GM12891 (cell line): ENCODE measurements at regions not wholly inside any gene's neighbourhood (a gene's known extent, or its start where the extent isn't known, plus 50 kb on each side); places are given as distances from the start of the nearest gene placed in this dataset.
"Not testable (repeated sequence)": the region's sequence is repeated elsewhere in the genome, so short reads cannot be mapped to it uniquely, and the experiment has no call there.

Source experiments
- POLR2A ChIP-seq: IDR thresholded peaks from 2 replicates; pipeline ENCODE4 v1.6.1; 2011; ENCODE audit warnings: low read depth, low read length, control low read depth
- POLR2AphosphoS5 ChIP-seq: IDR thresholded peaks from 2 replicates; pipeline ENCODE4 v1.6.1; 2011; ENCODE audit warnings: low read depth, low read length, control low read depth
- POU2F2 ChIP-seq: IDR thresholded peaks from 2 replicates; pipeline ENCODE4 v1.6.1; 2011; ENCODE audit warnings: low read depth, mild to moderate bottlenecking, control low read depth, low read length, moderate library complexity
- SPI1 ChIP-seq: IDR thresholded peaks from 2 replicates; pipeline ENCODE4 v1.6.1; 2011; ENCODE audit warnings: low read depth, low read length, control low read depth
- TAF1 ChIP-seq: IDR thresholded peaks from 2 replicates; pipeline ENCODE4 v1.6.1; 2011; ENCODE audit warnings: low read depth, low read length, control low read depth

DNA sequence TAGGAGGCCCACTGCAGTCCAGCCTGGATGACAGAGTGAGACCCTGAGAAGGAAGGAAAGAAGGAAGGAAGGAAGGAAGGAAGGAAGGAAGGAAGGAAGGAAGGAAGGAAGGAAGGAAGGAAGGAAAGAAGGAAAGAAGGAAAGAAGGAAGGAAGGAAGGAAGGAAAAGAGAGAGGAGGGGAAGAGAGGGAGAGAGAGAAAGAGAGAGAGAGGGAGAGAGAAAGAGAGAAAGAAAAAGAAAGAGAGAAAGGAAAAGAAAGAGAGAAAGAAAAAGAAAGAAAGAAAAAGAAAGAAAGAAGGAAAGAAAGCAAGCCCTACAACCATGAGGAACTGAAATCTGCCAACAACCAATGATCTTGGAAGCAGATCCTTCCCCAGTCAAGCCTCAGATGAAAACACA is 124.9 kb upstream of the BCOR start:
- not testable (repeated sequence) for TF ChIP-seq POLR2A, TAF1, POLR2AphosphoS5, POU2F2, SPI1
